Keratinocyte (primary cell): ENCODE measurements at regions not wholly inside any gene's neighbourhood (a gene's known extent, or its start where the extent isn't known, plus 50 kb on each side); places are given as distances from the start of the nearest gene placed in this dataset.

Source experiments
- DNase-seq: peaks from one replicate; pipeline ENCODE4 v3.0.0-alpha.2; 2011; ENCODE audit warnings: low read depth, missing footprints, low spot score
- FAIRE-seq: peaks from 2 replicates; lab custom pipeline; 2011; peaks lifted over from hg19 to GRCh38; lab: Jason Lieb, UNC
- H2AFZ ChIP-seq: 2 replicates; pipeline ENCODE4 v1.6.0; 2012; ENCODE audit warnings: low read length, control low read depth, inconsistent platforms; ENCODE audit not compliant: control insufficient read depth
- H3K27ac ChIP-seq: 2 replicates; pipeline ENCODE4 v1.5.1; 2011; ENCODE audit warnings: low read length; ENCODE audit not compliant: control insufficient read depth, insufficient read depth
- H3K27me3 ChIP-seq: 3 replicates; pipeline ENCODE4 v1.6.0; 2011; ENCODE audit warnings: low read length; ENCODE audit not compliant: control insufficient read depth, insufficient read depth; ENCODE audit errors: extremely low read depth
- H3K36me3 ChIP-seq, 2 experiments: 2 replicates in 1 of 2; 3 replicates in 1 of 2; pipeline ENCODE4 v1.5.1; 2011; ENCODE audit warnings: low read length in 2 of 2, mild to moderate bottlenecking in 1 of 2; ENCODE audit not compliant: control insufficient read depth in 2 of 2, insufficient read depth in 2 of 2; ENCODE audit errors: extremely low read depth in 1 of 2
- H3K4me1 ChIP-seq: 3 replicates; pipeline ENCODE4 v1.5.1; 2011; ENCODE audit warnings: low read length; ENCODE audit not compliant: control insufficient read depth, insufficient read depth; ENCODE audit errors: extremely low read depth
- H3K4me2 ChIP-seq: 3 replicates; pipeline ENCODE4 v1.6.0; 2011; ENCODE audit warnings: low read depth, low read length; ENCODE audit not compliant: control insufficient read depth, insufficient read depth; ENCODE audit errors: extremely low read depth
- H3K4me3 ChIP-seq, 3 experiments: fragments of 200-600 bp in 1 of 3; sonication (generic) in 1 of 3; 2 replicates in 2 of 3; 3 replicates in 1 of 3; pipeline ENCODE4 v1.5.1; 2011 to 2016; ENCODE audit warnings: low read length in 3 of 3, mild to moderate bottlenecking in 3 of 3, control low read depth in 2 of 3, inconsistent platforms in 1 of 3, low read depth in 1 of 3, mixed read lengths in 1 of 3, mixed run types in 1 of 3, moderate library complexity in 1 of 3; ENCODE audit not compliant: control insufficient read depth in 2 of 3, insufficient read depth in 2 of 3; ENCODE audit errors: extremely low read depth in 1 of 3
- H3K79me2 ChIP-seq: 2 replicates; pipeline ENCODE4 v1.6.0; 2012; ENCODE audit warnings: low read length; ENCODE audit not compliant: control insufficient read depth, insufficient read depth
- H3K9ac ChIP-seq: 3 replicates; pipeline ENCODE4 v1.6.0; 2011; ENCODE audit warnings: low read length; ENCODE audit not compliant: control insufficient read depth, insufficient read depth; ENCODE audit errors: extremely low read depth
- H3K9me1 ChIP-seq: 3 replicates; pipeline ENCODE4 v1.6.0; 2011; ENCODE audit warnings: low read length; ENCODE audit not compliant: control insufficient read depth, insufficient read depth; ENCODE audit errors: extremely low read depth
- H3K9me3 ChIP-seq: 2 replicates; pipeline ENCODE4 v1.5.1; 2012; ENCODE audit warnings: low read depth, low read length; ENCODE audit not compliant: control insufficient read depth
- H4K20me1 ChIP-seq: 3 replicates; pipeline ENCODE4 v1.6.0; 2011; ENCODE audit warnings: low read length; ENCODE audit not compliant: control insufficient read depth, insufficient read depth; ENCODE audit errors: extremely low read depth
- EZH2 ChIP-seq: IDR thresholded peaks from one replicate; pipeline ENCODE4 v1.6.1; 2012; ENCODE audit warnings: inconsistent platforms, mild to moderate bottlenecking, low read length, moderate library complexity
- dilution Hi-C: fragments of 300-500 bp; cut with MboI; formaldehyde crosslinking; loops from one replicate; pipeline ENCODE4 v1.7.0; 2020; ENCODE audit warnings: low sequenced_read_pairs; ENCODE audit not compliant: extremely low pct_ligation_motif_present
- TF ChIP-seq, protein P1 (sequence below), 3 experiments: IDR thresholded peaks in 1 of 3; conservative IDR thresholded peaks in 1 of 3; optimal IDR thresholded peaks in 1 of 3; 2 replicates in 2 of 3; 3 replicates in 1 of 3; pipeline versions ENCODE3 to v1.5.1; 2011; ENCODE audit warnings: low read length in 3 of 3, mild to moderate bottlenecking in 3 of 3, moderate library complexity in 2 of 3, control low read depth in 1 of 3, inconsistent platforms in 1 of 3; ENCODE audit not compliant: insufficient read depth in 2 of 3; ENCODE audit errors: extremely low read depth in 1 of 3

GRCh38 chr4:37188100-37188499 is 56.4 kb upstream of the NWD2 start:
- TF ChIP-seq, protein P1, sequence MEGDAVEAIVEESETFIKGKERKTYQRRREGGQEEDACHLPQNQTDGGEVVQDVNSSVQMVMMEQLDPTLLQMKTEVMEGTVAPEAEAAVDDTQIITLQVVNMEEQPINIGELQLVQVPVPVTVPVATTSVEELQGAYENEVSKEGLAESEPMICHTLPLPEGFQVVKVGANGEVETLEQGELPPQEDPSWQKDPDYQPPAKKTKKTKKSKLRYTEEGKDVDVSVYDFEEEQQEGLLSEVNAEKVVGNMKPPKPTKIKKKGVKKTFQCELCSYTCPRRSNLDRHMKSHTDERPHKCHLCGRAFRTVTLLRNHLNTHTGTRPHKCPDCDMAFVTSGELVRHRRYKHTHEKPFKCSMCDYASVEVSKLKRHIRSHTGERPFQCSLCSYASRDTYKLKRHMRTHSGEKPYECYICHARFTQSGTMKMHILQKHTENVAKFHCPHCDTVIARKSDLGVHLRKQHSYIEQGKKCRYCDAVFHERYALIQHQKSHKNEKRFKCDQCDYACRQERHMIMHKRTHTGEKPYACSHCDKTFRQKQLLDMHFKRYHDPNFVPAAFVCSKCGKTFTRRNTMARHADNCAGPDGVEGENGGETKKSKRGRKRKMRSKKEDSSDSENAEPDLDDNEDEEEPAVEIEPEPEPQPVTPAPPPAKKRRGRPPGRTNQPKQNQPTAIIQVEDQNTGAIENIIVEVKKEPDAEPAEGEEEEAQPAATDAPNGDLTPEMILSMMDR (optimal IDR thresholded peaks at IDR 0.05 in 1 of 3, IDR thresholded peaks at IDR 0.05 in 1 of 3, conservative IDR thresholded peaks at IDR 0.05 in 1 of 3; ENCODE audit: extremely low read depth in 1 of 3, insufficient read depth in 2 of 3, low read length in 3 of 3): peak in 1 of 3 experiments; percentile 7
- no peak for TF ChIP-seq EZH2
- DNase-seq: no peak
- no peak overlapping the region for H3K4me2 ChIP-seq
- no peak overlapping the region for H3K27ac ChIP-seq
- H3K9me1 ChIP-seq: no peaks in the 10 kb centered on the region
- no peak overlapping the region for H3K9ac ChIP-seq
- peaks cover 3% of the 10 kb centered on the region for H3K9me3 ChIP-seq
- no peak overlapping the region for H2AFZ ChIP-seq
- no peaks in the 10 kb centered on the region for H3K4me1 ChIP-seq
- no peaks in the 10 kb centered on the region for H3K79me2 ChIP-seq
- no peaks in the 10 kb centered on the region for H4K20me1 ChIP-seq
- dilution Hi-C loops: no loop called here
- no peak overlapping the region for H3K4me3 ChIP-seq
- no peaks in the 10 kb centered on the region for H3K36me3 ChIP-seq
- no peak for FAIRE-seq
- H3K27me3 ChIP-seq: no peaks in the 10 kb centered on the region
